ENCODE measurements at regions not wholly inside any gene's neighbourhood (a gene's known extent, or its start where the extent isn't known, plus 50 kb on each side); places are given as distances from the start of the nearest gene placed in this dataset.

DNA sequence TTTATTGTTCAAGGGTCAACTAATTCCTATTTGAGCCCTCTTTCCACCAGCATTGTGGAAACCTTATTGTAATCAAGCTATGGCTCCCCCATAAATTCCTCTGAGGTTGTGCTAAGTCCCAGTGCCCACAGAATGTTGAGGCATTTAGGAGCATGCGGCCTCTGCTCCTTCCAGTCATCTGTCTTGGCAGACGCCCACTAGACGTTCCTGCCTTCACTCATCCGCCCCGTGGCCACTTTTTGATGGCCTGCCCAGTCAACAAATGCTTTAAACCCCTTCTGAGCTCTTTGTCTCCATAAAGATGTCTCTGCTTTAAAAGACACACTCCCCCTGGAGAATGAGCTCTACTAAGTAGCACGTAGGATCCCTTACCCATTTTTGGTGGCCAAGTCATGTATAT is 104.7 kb downstream of the GAS1 start:
- Histone ChIP-seq H3K27me3 (replicated peaks) (no peaks in the 10 kb centered on the region), H3K36me3 (replicated peaks) (no peaks in the 10 kb centered on the region), H3K4me3 (ENCODE audit: low read depth, low read length) (no peak overlapping the region), H3K27ac (no peak overlapping the region)
- no peak for TF ChIP-seq CTCF (IDR thresholded peaks at IDR 0.05; ENCODE audit: low read depth, low read length, missing control alignments)
- no peak for DNase-seq
- in situ Hi-C loops (cut with HindIII; ENCODE audit: low pct_ligation_motif_present, low sequenced_read_pairs): no loop called here

DNA sequence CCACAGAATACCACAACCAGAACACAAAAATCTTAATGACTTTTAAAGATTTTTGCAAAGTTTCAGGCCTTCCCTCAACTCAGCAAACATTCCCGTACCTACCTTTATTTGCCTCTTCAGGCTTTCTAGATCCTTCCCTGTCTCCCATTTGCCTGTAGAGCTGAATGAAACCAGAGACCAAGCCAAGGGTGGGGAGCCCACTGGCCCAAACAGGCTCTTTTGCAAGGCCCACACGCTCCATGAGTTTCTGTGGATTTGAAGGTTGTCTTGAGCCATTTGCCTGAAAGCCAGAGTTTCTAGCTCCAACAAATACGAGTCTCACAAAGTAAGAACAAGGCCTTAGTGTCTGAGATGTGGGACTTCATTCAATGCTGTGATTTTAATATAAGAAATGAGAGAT is 107.8 kb downstream of the GAS1 start:
- no peak overlapping the region for H3K4me3 ChIP-seq (ENCODE audit: low read depth, low read length)
- H3K27ac ChIP-seq: no peak overlapping the region
- in situ Hi-C loops (cut with HindIII; ENCODE audit: low pct_ligation_motif_present, low sequenced_read_pairs): no loop called here
- no peak for DNase-seq
- no peaks in the 10 kb centered on the region for H3K27me3 ChIP-seq (replicated peaks)
- TF ChIP-seq CTCF (IDR thresholded peaks at IDR 0.05; ENCODE audit: low read depth, low read length, missing control alignments): no peak
- H3K36me3 ChIP-seq (replicated peaks): no peaks in the 10 kb centered on the region

DNA sequence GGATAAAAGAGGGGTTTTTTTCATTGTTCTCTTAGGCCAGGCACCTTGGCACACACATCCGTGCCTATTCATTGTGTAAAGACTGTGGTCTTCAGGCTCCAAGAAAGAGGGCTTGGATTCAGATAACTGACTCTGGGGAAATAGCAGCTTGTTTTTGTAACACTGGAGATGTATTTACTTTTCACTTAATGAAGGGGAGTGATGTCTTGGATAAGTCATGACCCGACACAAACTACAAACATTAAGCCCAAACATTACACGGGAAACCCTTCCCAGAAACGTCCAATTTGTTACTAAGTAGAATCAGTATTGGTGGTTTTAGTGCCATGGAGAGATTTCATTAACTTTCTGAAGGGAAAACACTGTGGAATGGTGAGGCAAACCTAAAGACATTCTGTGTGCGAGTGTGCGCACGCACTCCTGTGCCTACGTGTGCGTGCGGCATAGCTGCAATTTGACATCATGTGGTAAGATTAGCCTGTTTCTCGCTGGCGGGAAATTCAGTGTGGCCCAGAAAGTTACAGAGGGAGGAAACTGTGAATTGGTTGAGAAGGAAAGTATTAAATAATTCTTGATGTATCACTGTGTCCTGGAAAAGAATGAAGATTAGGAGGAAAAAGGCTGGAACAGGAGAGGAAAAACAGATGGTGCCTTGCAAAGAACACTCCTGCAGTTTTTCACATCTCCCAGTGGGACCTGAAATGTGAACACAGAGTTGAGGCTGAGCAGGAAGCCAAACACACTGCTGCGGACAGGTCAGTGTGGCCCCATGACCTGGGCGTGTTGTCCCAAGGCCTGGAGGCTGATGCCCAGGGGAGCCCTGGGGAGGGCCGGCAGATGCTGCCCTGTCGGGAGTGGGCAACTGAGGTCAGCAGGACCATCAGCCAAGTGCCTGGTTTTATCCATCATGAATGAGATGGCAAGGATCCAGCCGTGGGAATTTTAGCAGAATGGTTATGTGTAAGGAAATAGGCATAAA is 108.5 kb downstream of the GAS1 start:
- Histone ChIP-seq H3K27ac (no peak overlapping the region), H3K4me3 (ENCODE audit: low read depth, low read length) (no peak overlapping the region), H3K36me3 (replicated peaks) (no peaks in the 10 kb centered on the region), H3K27me3 (replicated peaks) (no peaks in the 10 kb centered on the region)
- no peak for TF ChIP-seq CTCF (IDR thresholded peaks at IDR 0.05; ENCODE audit: low read depth, low read length, missing control alignments)
- in situ Hi-C loops (cut with HindIII; ENCODE audit: low pct_ligation_motif_present, low sequenced_read_pairs): no loop called here
- no peak for DNase-seq

- Histone ChIP-seq H3K4me3 (ENCODE audit: low read depth, low read length) (no peak overlapping the region), H3K27ac (no peak overlapping the region), H3K36me3 (replicated peaks) (no peaks in the 10 kb centered on the region), H3K27me3 (replicated peaks) (no peaks in the 10 kb centered on the region)
- in situ Hi-C loops (cut with HindIII; ENCODE audit: low pct_ligation_motif_present, low sequenced_read_pairs): no loop called here
- no peak for TF ChIP-seq CTCF (IDR thresholded peaks at IDR 0.05; ENCODE audit: low read depth, low read length, missing control alignments)
- no peak for DNase-seq
These were observed 110.0 kb downstream of the GAS1 start for GRCh38 chr9:86837345-86837744.

GRCh38 chr9:86836797-86837196 is 110.5 kb downstream of the GAS1 start:
- no peak for TF ChIP-seq CTCF (IDR thresholded peaks at IDR 0.05; ENCODE audit: low read depth, low read length, missing control alignments)
- H3K27me3 ChIP-seq (replicated peaks): no peaks in the 10 kb centered on the region
- no peak overlapping the region for H3K4me3 ChIP-seq (ENCODE audit: low read depth, low read length)
- no peak overlapping the region for H3K27ac ChIP-seq
- DNase-seq: no peak
- in situ Hi-C loops (cut with HindIII; ENCODE audit: low pct_ligation_motif_present, low sequenced_read_pairs): no loop called here
- no peaks in the 10 kb centered on the region for H3K36me3 ChIP-seq (replicated peaks)
